ENCODE measurements at regions not wholly inside any gene's neighbourhood (a gene's known extent, or its start where the extent isn't known, plus 50 kb on each side); places are given as distances from the start of the nearest gene placed in this dataset.

DNA sequence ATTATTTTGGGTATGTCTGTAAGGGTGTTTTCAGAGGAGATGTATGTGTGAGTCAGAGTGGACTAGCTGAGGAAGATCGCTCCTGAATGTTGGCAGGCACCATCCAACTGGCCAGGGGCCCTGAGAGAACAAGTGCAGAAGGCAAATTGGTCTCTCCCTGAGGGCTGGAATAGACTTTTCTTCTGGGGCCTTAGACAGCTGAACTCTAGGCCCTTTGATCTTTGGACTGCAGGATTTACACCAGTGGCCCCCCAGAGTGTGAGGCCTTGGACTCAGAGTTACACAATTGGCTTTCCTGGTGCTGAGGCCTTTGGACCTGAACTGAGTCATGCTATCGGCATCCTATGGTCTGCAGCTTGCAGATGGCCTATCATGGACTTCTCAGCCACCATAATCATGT, 217.2 kb downstream of the REEP3 start:
- H2AFZ ChIP-seq (ENCODE audit: low read length) = no peak overlapping the region
- H3K9me3 ChIP-seq (ENCODE audit: low read length) = no peaks in the 10 kb centered on the region
- 0% methylated on average over 2 of the region's 2 CpGs for WGBS (ENCODE audit: low lambda C conversion rate)
- H3K79me2 ChIP-seq (ENCODE audit: insufficient read depth, low read length) = no peaks in the 10 kb centered on the region
- peak overlapping the region; percentile 50 for H3K4me2 ChIP-seq (ENCODE audit: low read depth, low read length)
- DNase-seq (ENCODE audit: low spot score) (peak; percentile 91), FAIRE-seq (peak; percentile 77), ATAC-seq (peak; percentile 99)
- in situ Hi-C loops (cut with HindIII; ENCODE audit: extremely low pct_ligation_motif_present, low pct_unique_long_range_greater_than_20kb) = no loop called here
- H3K36me3 ChIP-seq (replicated peaks in 1 of 2; ENCODE audit: control insufficient read depth in 1 of 2, insufficient read depth in 2 of 2, low read length in 2 of 2) = no peaks in the 10 kb centered on the region
- no TSS peak for BruUV-seq (replicated peaks)
- no peak overlapping the region for H3K27ac ChIP-seq (ENCODE audit: extremely low read length, insufficient read depth, low read length)
- no peak overlapping the region for H3K9ac ChIP-seq (ENCODE audit: insufficient read depth, low read depth, low read length)
- ChIA-PET POLR2A (interaction anchor here (1.5 kb wide), 1 partner anchor 606 kb away, joined by 6 read pairs; the partner anchor contains the start of gene NRBF2), CTCF (ENCODE audit: low intra/inter-chr PET ratio, low total read pairs) (no interaction called here)
- H3K4me3 ChIP-seq (replicated peaks in 1 of 3; ENCODE audit: insufficient read depth in 1 of 3, low read depth in 2 of 3, low read length in 3 of 3) = no peak overlapping the region; a peak in 1 of 6 replicates
- intact Hi-C loops (cut with micrococcal nuclease; ENCODE audit: unreplicated experiment) = no loop called here
- H3K27me3 ChIP-seq (ENCODE audit: control insufficient read depth in 1 of 2, insufficient read depth in 2 of 2, low read length in 2 of 2) = no peaks in the 10 kb centered on the region
- peaks cover 25% of the 10 kb centered on the region for H3K4me1 ChIP-seq (ENCODE audit: insufficient read depth, low read length)
- H4K20me1 ChIP-seq (ENCODE audit: insufficient read depth, low read length) = no peaks in the 10 kb centered on the region
- peak; percentile 80; the same call in 1 of the 2 replicates for TF ChIP-seq NR2F2 (IDR thresholded peaks at IDR 0.05; ENCODE audit: borderline replicate concordance, low read depth)
- TF ChIP-seq NR0B2 (CRISPR knock-in tag; IDR thresholded peaks at IDR 0.05) = no peak
- peak; percentile 88; the same call in 1 of the 2 replicates for TF ChIP-seq ZNF788 (CRISPR knock-in tag; IDR thresholded peaks at IDR 0.05; ENCODE audit: borderline replicate concordance)
- TF ChIP-seq, protein P1, sequence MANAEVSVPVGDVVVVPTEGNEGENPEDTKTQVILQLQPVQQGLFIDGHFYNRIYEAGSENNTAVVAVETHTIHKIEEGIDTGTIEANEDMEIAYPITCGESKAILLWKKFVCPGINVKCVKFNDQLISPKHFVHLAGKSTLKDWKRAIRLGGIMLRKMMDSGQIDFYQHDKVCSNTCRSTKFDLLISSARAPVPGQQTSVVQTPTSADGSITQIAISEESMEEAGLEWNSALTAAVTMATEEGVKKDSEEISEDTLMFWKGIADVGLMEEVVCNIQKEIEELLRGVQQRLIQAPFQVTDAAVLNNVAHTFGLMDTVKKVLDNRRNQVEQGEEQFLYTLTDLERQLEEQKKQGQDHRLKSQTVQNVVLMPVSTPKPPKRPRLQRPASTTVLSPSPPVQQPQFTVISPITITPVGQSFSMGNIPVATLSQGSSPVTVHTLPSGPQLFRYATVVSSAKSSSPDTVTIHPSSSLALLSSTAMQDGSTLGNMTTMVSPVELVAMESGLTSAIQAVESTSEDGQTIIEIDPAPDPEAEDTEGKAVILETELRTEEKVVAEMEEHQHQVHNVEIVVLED (CRISPR knock-in tag; IDR thresholded peaks at IDR 0.05; ENCODE audit: borderline replicate concordance) = 0 out of 2 replicates have a peak, but pooled peaks have one; percentile 18
- TF ChIP-seq TBX2 (CRISPR knock-in tag; IDR thresholded peaks at IDR 0.05; ENCODE audit: borderline replicate concordance) = peak; percentile 67; the same call in 1 of the 2 replicates
- 0 out of 2 replicates have a peak, but pooled peaks have one; percentile 29 for TF ChIP-seq PHF20 (CRISPR knock-in tag; IDR thresholded peaks at IDR 0.05)
- TF ChIP-seq ZNF496 (CRISPR knock-in tag; IDR thresholded peaks at IDR 0.05; ENCODE audit: insufficient replicate concordance) = no peak
- peak; percentile 99 for TF ChIP-seq NCOR1 (IDR thresholded peaks at IDR 0.05; ENCODE audit: borderline replicate concordance, low read length)
- peak; percentile 75 for TF ChIP-seq NR2F6 (IDR thresholded peaks at IDR 0.05)
- TF ChIP-seq NR2F6 (CRISPR knock-in tag; IDR thresholded peaks at IDR 0.05) = peak; percentile 86
- TF ChIP-seq KLF9 (CRISPR knock-in tag; IDR thresholded peaks at IDR 0.05; ENCODE audit: low read depth) = no peak
- peak; percentile 89 for TF ChIP-seq RXRA (CRISPR knock-in tag; IDR thresholded peaks at IDR 0.05)
- no peak for TF ChIP-seq ZFP37 (CRISPR knock-in tag; IDR thresholded peaks at IDR 0.05; ENCODE audit: borderline replicate concordance)
- TF ChIP-seq KDM3A (CRISPR knock-in tag; IDR thresholded peaks at IDR 0.05; ENCODE audit: low read depth) = peak; percentile 85; the same call in 1 of the 2 replicates
- TF ChIP-seq MED1 (CRISPR knock-in tag; IDR thresholded peaks at IDR 0.05) = peak; percentile 89
- TF ChIP-seq RXRB (CRISPR knock-in tag; IDR thresholded peaks at IDR 0.05; ENCODE audit: borderline replicate concordance) = peak; percentile 92
- peak; percentile 97 for TF ChIP-seq JUN (CRISPR knock-in tag; IDR thresholded peaks at IDR 0.05)
- peak; percentile 96 for TF ChIP-seq PITX1 (CRISPR knock-in tag; IDR thresholded peaks at IDR 0.05)
- peak; percentile 67 for TF ChIP-seq TCF7 (IDR thresholded peaks at IDR 0.05; ENCODE audit: low read depth)
- no peak for TF ChIP-seq SCMH1 (CRISPR knock-in tag; IDR thresholded peaks at IDR 0.05; ENCODE audit: borderline replicate concordance)
- TF ChIP-seq ELF3 (CRISPR knock-in tag; IDR thresholded peaks at IDR 0.05) = peak; percentile 88
- no peak for TF ChIP-seq YEATS4 (CRISPR knock-in tag; IDR thresholded peaks at IDR 0.05; ENCODE audit: borderline replicate concordance)
- 0 out of 2 replicates have a peak, but pooled peaks have one; percentile 44 for TF ChIP-seq ZNF563 (CRISPR knock-in tag; IDR thresholded peaks at IDR 0.05)
- peak; percentile 79; the same call in 1 of the 2 replicates for TF ChIP-seq ZFP1 (CRISPR knock-in tag; IDR thresholded peaks at IDR 0.05)
- TF ChIP-seq MXD4 (CRISPR knock-in tag; IDR thresholded peaks at IDR 0.05) = no peak
- TF ChIP-seq MIER3 (CRISPR knock-in tag; IDR thresholded peaks at IDR 0.05; ENCODE audit: borderline replicate concordance) = peak; percentile 95; the same call in 1 of the 2 replicates
- TF ChIP-seq ZNF335 (CRISPR knock-in tag; IDR thresholded peaks at IDR 0.05) = peak; percentile 75; the same call in 1 of the 2 replicates
- TF ChIP-seq NFIB (CRISPR knock-in tag; IDR thresholded peaks at IDR 0.05; ENCODE audit: borderline replicate concordance) = no peak

All from HepG2 (cell line).